ENCODE measurements at regions not wholly inside any gene's neighbourhood (a gene's known extent, or its start where the extent isn't known, plus 50 kb on each side); places are given as distances from the start of the nearest gene placed in this dataset.

- Histone ChIP-seq H2BK5ac (ENCODE audit: low read depth, low read length, poor library complexity, severe bottlenecking) (peak overlapping the region; percentile 95), H3K27ac (ENCODE audit: insufficient read depth, low read length) (peak overlapping the region; percentile 75), H3K14ac (replicated peaks; ENCODE audit: low read depth, low read length) (peak overlapping the region; percentile 77), H2AFZ (replicated peaks; ENCODE audit: low read length, poor library complexity) (peak overlapping the region; percentile 81), H3K9ac (ENCODE audit: low read depth, low read length) (peak overlapping the region; percentile 36), H3K36me3 (ENCODE audit: control insufficient read depth, insufficient read depth, low read length) (no peaks in the 10 kb centered on the region), H4K20me1 (ENCODE audit: insufficient read depth, low read length) (no peaks in the 10 kb centered on the region), H4K8ac (ENCODE audit: low read depth in 2 of 2, low read length in 2 of 2) (peak overlapping the region; percentile 71 to 89), H3K23ac (ENCODE audit: low read depth, low read length) (peak overlapping the region; percentile 55), H4K5ac (ENCODE audit: low read depth, low read length) (peak overlapping the region; percentile 13), H3K9me3 (ENCODE audit: control insufficient read depth, insufficient read depth, low read length) (no peaks in the 10 kb centered on the region), H2AK9ac (replicated peaks; ENCODE audit: low read depth, low read length, poor library complexity) (peak overlapping the region; percentile 68), H3K56ac (ENCODE audit: extremely low read depth, insufficient read depth, low read length) (peak overlapping the region; percentile 76; the same call in 1 of the 2 replicates), H2BK120ac (ENCODE audit: low read depth, low read length) (peak overlapping the region; percentile 98), H3K27me3 (ENCODE audit: control insufficient read depth, insufficient read depth, low read length) (no peaks in the 10 kb centered on the region), H2AK5ac (ENCODE audit: low read depth, low read length) (peak overlapping the region; percentile 92), H3K4ac (ENCODE audit: low read depth, low read length) (peak overlapping the region; percentile 96), H4K91ac (ENCODE audit: insufficient read depth, low read depth, low read length) (peak overlapping the region; percentile 91), H2BK20ac (ENCODE audit: low read depth, low read length) (peak overlapping the region; percentile 92), H2BK15ac (ENCODE audit: low read depth, low read length) (peak overlapping the region; percentile 73; the same call in 1 of the 3 replicates), H3K4me3 (ENCODE audit: insufficient read depth, low read depth, low read length) (no peak overlapping the region), H3K4me1 (ENCODE audit: control insufficient read depth, insufficient read depth, low read length) (peaks cover 23% of the 10 kb centered on the region), H3K9me1 (ENCODE audit: insufficient read depth, low read length) (peaks cover 15% of the 10 kb centered on the region), H3K18ac (ENCODE audit: low read depth, low read length) (peak overlapping the region; percentile 70), H3K4me2 (ENCODE audit: low read depth, low read length) (peak overlapping the region; percentile 74), H3K79me1 (ENCODE audit: low read depth in 1 of 2, low read length in 2 of 2) (peaks cover 0 to 16% of the 10 kb centered on the region in 2 experiments; a peak in 2 of 4 replicates)
- intact Hi-C loops (cut with micrococcal nuclease) = loop anchor here (2.0 to 10.0 kb wide), 3 partner anchors 251 to 754 kb away; no protein-coding TSS in a partner anchor
- ATAC-seq (ENCODE audit: low read depth) (peak; percentile 96), DNase-seq (peak; percentile 95)
- WGBS, 2 experiments (ENCODE audit: extremely low coverage in 2 of 2, insufficient read length in 1 of 2) = no CpG with 5 or more reads among the region's 18 CpGs
- BruUV-seq (replicated peaks) = no TSS peak
- ChIA-PET CTCF (interaction anchor here (1.4 kb wide), 1 partner anchor 14 kb away, joined by 4 read pairs; no protein-coding TSS in a partner anchor), POLR2A (ENCODE audit: unreplicated experiment) (interaction anchor here (0.7 kb wide), 1 partner anchor 61 kb away, joined by 3 read pairs; no protein-coding TSS in a partner anchor)
- dilution Hi-C loops (cut with HindIII; ENCODE audit: low sequenced_read_pairs, unreplicated experiment) = no loop called here
- no peak; the same call in 1 of the 2 replicates for TF ChIP-seq MXI1 (IDR thresholded peaks at IDR 0.05; ENCODE audit: borderline replicate concordance, low read depth, low read length)
- TF ChIP-seq, protein P1, sequence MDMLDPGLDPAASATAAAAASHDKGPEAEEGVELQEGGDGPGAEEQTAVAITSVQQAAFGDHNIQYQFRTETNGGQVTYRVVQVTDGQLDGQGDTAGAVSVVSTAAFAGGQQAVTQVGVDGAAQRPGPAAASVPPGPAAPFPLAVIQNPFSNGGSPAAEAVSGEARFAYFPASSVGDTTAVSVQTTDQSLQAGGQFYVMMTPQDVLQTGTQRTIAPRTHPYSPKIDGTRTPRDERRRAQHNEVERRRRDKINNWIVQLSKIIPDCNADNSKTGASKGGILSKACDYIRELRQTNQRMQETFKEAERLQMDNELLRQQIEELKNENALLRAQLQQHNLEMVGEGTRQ (IDR thresholded peaks at IDR 0.05; ENCODE audit: low read depth, low read length) = peak; percentile 54; the same call in 1 of the 2 replicates
- peak; percentile 81 for TF ChIP-seq FOS (IDR thresholded peaks at IDR 0.05; ENCODE audit: low read depth, low read length)
- no peak for TF ChIP-seq CHD1 (IDR thresholded peaks at IDR 0.05; ENCODE audit: low read depth, low read length)
- no peak for TF ChIP-seq SMC3 (IDR thresholded peaks at IDR 0.05; ENCODE audit: low read depth, low read length)
- no peak for TF ChIP-seq MAZ (IDR thresholded peaks at IDR 0.05; ENCODE audit: borderline replicate concordance, low read depth, low read length)
- peak; percentile 26; the same call in 1 of the 2 replicates for TF ChIP-seq RAD21 (IDR thresholded peaks at IDR 0.05; ENCODE audit: low read length)
- TF ChIP-seq CTCF (conservative IDR thresholded peaks at IDR 0.05; ENCODE audit: low read depth, low read length) = no peak
- TF ChIP-seq RFX5 (IDR thresholded peaks at IDR 0.05; ENCODE audit: low read depth, low read length) = no peak
- peak; percentile 49; the same call in 1 of the 2 replicates for TF ChIP-seq CEBPB (IDR thresholded peaks at IDR 0.05; ENCODE audit: low read depth, low read length)
- peak; percentile 84 for TF ChIP-seq BHLHE40 (IDR thresholded peaks at IDR 0.05; ENCODE audit: low read depth, low read length)
- in situ Hi-C loops (cut with MboI; ENCODE audit: low sequenced_read_pairs) = no loop called here
Observed at GRCh38 chr4:187478292-187479140, 517.1 kb upstream of the ZFP42 start.
